Stromal cell of bone marrow (primary cell): ENCODE measurements at regions not wholly inside any gene's neighbourhood (a gene's known extent, or its start where the extent isn't known, plus 50 kb on each side); places are given as distances from the start of the nearest gene placed in this dataset.
"Not testable (repeated sequence)": the region's sequence is repeated elsewhere in the genome, so short reads cannot be mapped to it uniquely, and the experiment has no call there.

Source experiments
- DNase-seq: peaks from one replicate; pipeline ENCODE4 v3.0.0-alpha.2; 2012; ENCODE audit warnings: low read depth

- DNase-seq: no peak
These were observed 713.6 kb downstream of the SLC4A3 start for GRCh38 chr2:220341014-220341413.

GRCh38 chr2:220346919-220347318 is 719.5 kb downstream of the SLC4A3 start:
- no peak for DNase-seq

- DNase-seq: no peak
These were observed 720.2 kb downstream of the SLC4A3 start for GRCh38 chr2:220347626-220348025.

GRCh38 chr2:220348206-220348605 is 720.8 kb downstream of the SLC4A3 start:
- DNase-seq: no peak

GRCh38 chr2:220353897-220354296 is 726.5 kb downstream of the SLC4A3 start:
- DNase-seq: no peak

- no peak for DNase-seq
These were observed 728.6 kb downstream of the SLC4A3 start for GRCh38 chr2:220356076-220356475.

GRCh38 chr2:220365023-220365422 is 737.6 kb downstream of the SLC4A3 start:
- DNase-seq: peak; percentile 54

- DNase-seq: no peak
These were observed 739.3 kb downstream of the SLC4A3 start for GRCh38 chr2:220366765-220367164.

- no peak for DNase-seq
These were observed 743.3 kb downstream of the SLC4A3 start for GRCh38 chr2:220370764-220371163.

GRCh38 chr2:220371211-220371610 is 743.8 kb downstream of the SLC4A3 start:
- no peak for DNase-seq

GRCh38 chr2:220373878-220374277 is 746.4 kb downstream of the SLC4A3 start:
- DNase-seq: no peak

- DNase-seq: no peak
These were observed 746.9 kb downstream of the SLC4A3 start for GRCh38 chr2:220374282-220374681.

- DNase-seq: no peak
These were observed 750.2 kb downstream of the SLC4A3 start for GRCh38 chr2:220377482-220378155.

GRCh38 chr2:220387758-220388157 is 760.3 kb downstream of the SLC4A3 start:
- not testable (repeated sequence) for DNase-seq

- DNase-seq: no peak
These were observed 766.3 kb downstream of the SLC4A3 start for GRCh38 chr2:220393711-220394110.

- no peak for DNase-seq
These were observed 767.0 kb downstream of the SLC4A3 start for GRCh38 chr2:220394433-220394832.

- DNase-seq: peak; percentile 73
These were observed 768.9 kb downstream of the SLC4A3 start for GRCh38 chr2:220396287-220396686.

GRCh38 chr2:220410296-220410695 is 782.9 kb downstream of the SLC4A3 start:
- no peak for DNase-seq

- no peak for DNase-seq
These were observed 790.1 kb downstream of the SLC4A3 start for GRCh38 chr2:220417503-220417902.

- DNase-seq: no peak
These were observed 792.2 kb downstream of the SLC4A3 start for GRCh38 chr2:220419647-220420046.

- DNase-seq: no peak
These were observed 793.4 kb downstream of the SLC4A3 start for GRCh38 chr2:220420820-220421219.

- DNase-seq: no peak
These were observed 795.2 kb downstream of the SLC4A3 start for GRCh38 chr2:220422676-220423075.

GRCh38 chr2:220424561-220424960 is 797.1 kb downstream of the SLC4A3 start:
- no peak for DNase-seq

GRCh38 chr2:220432645-220433044 is 805.2 kb downstream of the SLC4A3 start:
- DNase-seq: no peak
